GM21529 (cell line): ENCODE measurements at regions not wholly inside any gene's neighbourhood (a gene's known extent, or its start where the extent isn't known, plus 50 kb on each side); places are given as distances from the start of the nearest gene placed in this dataset.
"Not testable (repeated sequence)": the region's sequence is repeated elsewhere in the genome, so short reads cannot be mapped to it uniquely, and the experiment has no call there.

Source experiments
- ATAC-seq: cut with Tn5 transposase; IDR thresholded peaks from one replicate; pipeline ENCODE4 v1.9.1; 2021; ENCODE audit not compliant: unreplicated experiment

DNA sequence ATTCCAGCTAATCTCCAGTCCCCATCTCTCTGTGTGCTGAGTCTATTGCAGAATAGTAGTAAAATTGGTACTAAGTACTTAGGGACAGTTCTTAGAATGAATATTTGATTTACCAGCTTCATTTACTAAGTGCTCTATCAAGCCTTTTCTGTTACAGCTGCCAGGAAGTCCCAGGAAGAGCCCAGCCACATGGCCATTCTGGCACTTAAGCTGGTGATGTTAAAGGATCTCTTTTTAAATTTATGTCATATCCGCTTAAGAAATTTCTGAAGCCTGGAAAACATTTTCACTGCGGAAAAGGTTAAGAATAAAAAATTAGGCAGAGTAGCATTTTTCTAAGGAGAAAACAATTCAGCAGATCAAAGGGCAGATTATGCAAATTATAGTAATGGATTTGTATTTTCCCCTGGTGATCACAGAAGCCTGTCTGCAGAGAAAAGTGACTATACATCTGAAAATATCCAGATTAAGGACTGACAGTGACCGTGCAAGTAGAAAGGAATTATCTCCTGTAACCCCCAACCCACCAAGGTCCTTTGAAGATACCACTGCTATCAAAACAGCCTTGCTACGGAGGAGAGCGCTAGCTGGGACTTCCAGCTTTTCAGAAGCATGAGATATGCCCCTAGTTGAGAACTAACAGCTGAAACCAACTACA, 260.8 kb downstream of the SH3BP4 start:
- no peak for ATAC-seq

DNA sequence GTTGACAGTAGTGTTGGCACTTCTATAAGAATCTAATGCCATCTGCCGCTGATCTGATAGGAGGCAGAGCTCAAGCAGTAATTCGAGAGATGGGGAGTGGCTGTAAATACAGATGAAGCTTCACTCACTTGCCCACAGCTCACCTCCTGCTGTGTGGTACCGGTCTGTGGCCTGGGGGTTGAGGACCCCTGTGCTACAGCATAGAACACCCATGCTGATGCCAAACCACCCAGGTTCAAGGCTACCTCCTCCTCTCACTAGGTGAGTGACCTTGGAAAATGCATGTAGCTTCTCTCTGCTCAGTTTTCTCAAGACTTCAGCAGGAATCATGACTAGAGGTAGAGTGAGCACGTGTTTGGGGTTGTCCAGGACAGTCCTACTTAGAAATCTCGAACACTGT, 263.4 kb downstream of the SH3BP4 start:
- no peak for ATAC-seq

DNA sequence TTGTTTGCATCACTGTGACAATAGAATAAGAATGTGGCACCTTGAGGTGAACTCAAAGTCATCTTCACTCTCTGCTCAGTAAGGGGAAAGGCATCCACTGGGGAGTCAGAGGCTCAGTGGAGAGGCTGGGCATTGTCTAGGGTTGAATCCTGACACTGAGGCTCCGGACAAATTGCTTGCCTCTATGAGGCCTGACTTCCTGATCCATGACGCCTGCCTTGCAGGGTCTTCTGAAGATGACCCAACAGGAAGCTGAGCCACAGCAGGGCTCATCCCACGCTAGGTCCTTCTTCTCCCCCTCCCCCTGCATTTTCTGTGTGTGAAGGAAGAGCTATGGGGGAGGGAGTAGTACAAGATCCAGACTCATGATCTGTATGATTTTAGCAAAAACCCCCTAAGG, 265.1 kb downstream of the SH3BP4 start:
- ATAC-seq: no peak

DNA sequence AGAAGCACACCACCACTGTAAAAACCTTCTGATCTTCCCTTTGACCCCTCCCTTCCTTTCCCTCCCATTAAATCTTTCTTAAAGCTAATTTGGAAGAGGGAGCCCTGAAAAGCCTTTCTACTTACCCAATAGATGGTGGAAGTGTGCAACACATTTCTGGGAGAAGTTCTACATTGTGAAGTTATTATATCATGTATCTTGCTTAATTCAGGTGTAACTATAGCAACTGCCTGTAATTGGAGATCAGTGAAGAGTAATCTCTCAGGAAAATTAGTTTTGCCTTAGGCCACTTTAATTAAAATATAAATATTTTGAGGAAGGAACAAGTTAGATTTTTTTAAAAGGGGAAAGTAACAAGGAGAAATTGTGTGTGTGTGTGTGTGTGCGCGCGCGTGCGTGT, 266.0 kb downstream of the SH3BP4 start:
- no peak for ATAC-seq

GRCh38 chr2:235218486-235218907, 266.7 kb downstream of the SH3BP4 start:
- ATAC-seq: no peak

GRCh38 chr2:235219048-235219447, 267.2 kb downstream of the SH3BP4 start:
- ATAC-seq: no peak

- no peak for ATAC-seq
Observed at GRCh38 chr2:235220331-235220730, 268.5 kb downstream of the SH3BP4 start.

- no peak for ATAC-seq
Observed at GRCh38 chr2:235223011-235223410, 270.8 kb upstream of the AGAP1 start.

DNA sequence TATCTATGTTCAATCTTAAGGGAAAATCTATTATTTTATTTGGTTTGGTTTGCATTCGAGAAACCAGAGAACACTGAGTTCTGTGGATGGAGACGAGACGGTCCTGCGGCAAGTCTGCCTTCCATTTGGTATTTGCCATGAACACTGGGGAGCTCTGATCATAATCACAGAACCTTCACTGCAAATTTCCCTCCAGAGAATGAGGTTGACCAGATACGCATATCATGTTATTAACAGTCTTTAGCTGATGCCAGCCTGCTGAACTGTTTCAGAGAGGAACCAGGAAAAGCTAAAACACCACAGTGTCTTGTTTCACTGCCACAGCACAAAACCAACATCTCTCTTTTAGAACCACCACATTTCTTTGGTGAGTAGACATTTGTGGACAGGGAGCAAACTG, 269.4 kb upstream of the AGAP1 start:
- ATAC-seq: no peak

DNA sequence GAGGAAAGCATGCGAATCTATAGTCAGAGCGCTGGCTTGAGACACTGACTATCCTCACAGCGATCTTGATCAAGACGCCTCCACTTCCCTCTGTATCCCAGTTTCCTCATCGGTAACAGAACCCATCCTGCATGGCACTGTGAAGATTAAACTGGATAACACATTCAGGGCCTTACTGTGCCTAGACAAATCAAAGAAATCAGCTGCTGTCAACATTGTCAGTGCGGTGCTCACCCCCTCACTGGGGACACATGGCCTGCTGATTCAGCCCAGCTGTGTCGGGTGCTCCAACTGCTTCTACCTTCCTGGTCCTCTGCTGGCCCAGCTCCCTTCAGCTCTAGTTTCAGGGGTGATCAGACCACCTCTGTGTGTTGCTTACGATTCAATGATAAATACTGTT, 268.6 kb upstream of the AGAP1 start:
- no peak for ATAC-seq

DNA sequence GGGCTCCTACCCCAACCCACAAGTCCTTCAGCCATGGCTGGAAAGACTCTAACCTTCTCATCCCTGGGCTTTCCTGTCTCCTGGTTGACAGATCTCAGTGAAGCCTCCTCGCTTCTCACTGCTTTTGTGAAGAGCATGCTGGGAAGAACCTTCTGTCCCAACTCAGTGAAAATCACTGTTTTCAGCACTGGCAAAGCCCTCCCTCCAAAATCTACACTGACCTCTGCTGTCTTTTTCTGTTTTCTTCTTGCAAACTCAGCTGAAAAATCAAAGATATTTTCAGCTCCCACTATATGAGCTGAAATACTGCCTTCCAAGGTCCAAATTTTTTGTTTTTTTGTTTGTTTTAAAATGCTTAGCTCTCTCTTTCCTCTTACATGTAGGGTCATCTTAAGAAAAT, 266.3 kb upstream of the AGAP1 start:
- no peak for ATAC-seq

- ATAC-seq: not testable (repeated sequence)
Observed at GRCh38 chr2:235228422-235228821, 265.4 kb upstream of the AGAP1 start.

GRCh38 chr2:235229236-235229635, 264.6 kb upstream of the AGAP1 start:
- no peak for ATAC-seq

- no peak for ATAC-seq
Observed at GRCh38 chr2:235230821-235231601, 262.8 kb upstream of the AGAP1 start.

DNA sequence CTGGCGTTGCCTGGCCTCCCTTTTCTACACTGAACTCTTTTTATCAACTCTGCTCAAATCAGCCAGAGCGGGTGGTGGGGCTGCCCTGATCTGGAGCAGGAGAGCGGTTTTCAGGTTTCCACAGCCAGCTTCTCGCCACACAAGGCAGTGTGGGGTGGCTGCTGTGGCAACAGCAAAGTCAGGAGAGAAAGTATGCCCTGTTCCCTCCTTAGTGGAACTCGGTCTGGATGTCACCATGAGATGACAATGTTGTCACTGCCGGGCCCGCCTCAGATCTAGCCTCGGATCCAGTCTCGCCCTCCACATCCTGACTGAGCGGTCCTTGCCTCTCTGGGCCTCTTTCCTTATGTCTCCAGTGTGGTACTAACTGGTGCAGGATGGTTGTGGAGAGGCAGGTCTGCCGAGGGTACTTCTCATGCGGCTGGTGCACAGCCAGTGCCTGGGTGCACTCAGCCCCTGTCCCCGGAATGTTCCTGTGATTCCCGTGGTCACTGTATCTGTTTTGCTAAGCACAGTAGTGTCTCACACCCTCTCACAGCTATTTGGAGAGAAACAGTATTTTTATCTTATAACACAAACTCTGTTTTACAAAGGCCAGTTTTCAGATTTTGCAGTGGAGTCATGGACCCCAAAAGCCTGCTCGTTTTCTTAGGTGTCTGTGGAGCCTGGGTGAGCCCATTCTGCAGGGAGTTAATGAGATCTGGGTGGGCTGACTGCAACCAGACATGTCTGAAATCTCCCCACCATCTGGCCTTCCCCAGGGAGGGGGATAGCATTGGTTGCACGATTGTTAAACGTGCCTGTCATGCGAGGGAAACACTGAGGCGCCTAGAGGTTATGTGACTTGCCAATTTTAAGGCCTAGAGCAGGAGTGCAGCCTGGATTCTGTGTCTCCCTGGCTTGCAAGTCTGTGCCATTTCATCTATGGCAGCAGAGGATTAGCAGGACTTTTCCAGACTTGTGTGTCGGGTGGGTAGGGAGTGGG, 261.1 kb upstream of the AGAP1 start:
- no peak for ATAC-seq

DNA sequence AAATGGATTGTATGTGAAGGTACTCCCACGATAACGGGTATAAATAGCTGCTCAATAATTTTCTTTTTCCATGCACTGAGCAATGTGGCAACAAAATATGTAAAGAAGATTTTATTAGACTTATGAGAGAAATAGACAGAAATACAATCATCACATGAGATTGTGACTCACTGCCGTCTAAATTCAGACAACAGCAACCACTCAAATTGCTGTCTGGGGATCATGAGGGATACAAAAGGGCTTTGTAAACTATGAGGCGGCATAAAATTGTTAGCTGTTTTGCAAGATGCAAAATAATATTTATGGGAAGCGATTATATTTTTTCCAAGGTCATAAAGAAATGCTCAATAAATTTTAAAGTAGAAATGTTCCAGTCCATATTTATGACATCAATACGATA, 259.1 kb upstream of the AGAP1 start:
- no peak for ATAC-seq

- ATAC-seq: no peak
Observed at GRCh38 chr2:235235977-235236767, 257.7 kb upstream of the AGAP1 start.

GRCh38 chr2:235238537-235238936, 255.3 kb upstream of the AGAP1 start:
- no peak for ATAC-seq

DNA sequence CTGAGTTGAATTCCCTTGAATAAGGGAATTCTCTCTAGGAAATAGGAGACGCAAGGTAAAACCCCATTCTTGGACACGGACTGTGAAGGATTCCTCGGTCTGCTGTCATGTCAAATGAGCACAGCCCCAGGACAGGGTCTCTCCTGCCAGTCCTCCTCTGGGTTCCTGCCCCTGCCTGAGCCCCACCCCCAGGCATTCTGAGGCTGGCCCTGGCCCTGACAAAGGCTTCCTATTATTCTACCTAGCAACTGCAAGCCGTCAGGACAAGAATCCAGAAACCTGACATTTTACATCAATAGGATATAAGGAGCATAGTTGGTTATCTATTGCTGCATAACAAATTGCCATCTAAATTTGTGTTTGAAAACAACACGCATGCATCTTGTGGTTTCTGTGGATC, 253.3 kb upstream of the AGAP1 start:
- no peak for ATAC-seq
